H1 (cell line): ENCODE measurements at regions not wholly inside any gene's neighbourhood (a gene's known extent, or its start where the extent isn't known, plus 50 kb on each side); places are given as distances from the start of the nearest gene placed in this dataset.

Source experiments
- POLR2A ChIP-seq, 2 experiments: IDR thresholded peaks; 1 replicate in 1 of 2; 2 replicates in 1 of 2; pipeline ENCODE4 v1.6.1; 2011; ENCODE audit warnings: low read depth in 2 of 2, low read length in 2 of 2, mild to moderate bottlenecking in 2 of 2; ENCODE audit errors: control extremely low read depth in 1 of 2
- RXRA ChIP-seq: IDR thresholded peaks from 2 replicates; pipeline ENCODE4 v1.6.1; 2011; ENCODE audit warnings: low read depth, mild to moderate bottlenecking, low read length, moderate library complexity; ENCODE audit not compliant: insufficient read depth
- TF ChIP-seq, protein P1 (sequence below), 3 experiments: IDR thresholded peaks; 1 replicate in 2 of 3; 2 replicates in 1 of 3; pipeline versions ENCODE4 v1.5.1 to v1.6.1; 2011; ENCODE audit warnings: low read length in 3 of 3, mild to moderate bottlenecking in 3 of 3, inconsistent platforms in 2 of 3, low read depth in 1 of 3, moderate library complexity in 1 of 3; ENCODE audit not compliant: insufficient read depth in 1 of 3; ENCODE audit errors: control extremely low read depth in 1 of 3

DNA sequence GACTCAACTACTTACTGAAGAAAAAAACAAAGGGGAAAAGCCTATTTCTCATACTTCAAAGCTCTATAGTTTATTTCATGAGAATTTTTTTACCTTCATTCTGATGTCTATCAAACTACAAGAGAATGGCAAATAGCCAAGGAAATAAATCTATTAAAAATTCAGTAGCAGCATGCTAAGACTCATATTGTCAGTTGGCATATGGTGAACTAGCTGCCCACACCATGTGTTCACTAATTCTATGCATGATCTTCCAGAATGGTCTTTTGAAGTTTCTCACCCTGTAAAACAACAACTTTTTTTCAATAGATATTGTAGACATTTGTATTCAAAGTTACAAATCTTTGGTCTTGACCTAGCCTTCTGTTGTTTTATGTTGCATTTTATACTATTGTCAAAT lies 386.2 kb downstream of the RSL24D1 start:
- no peak for TF ChIP-seq RXRA
- no peak for TF ChIP-seq POLR2A (IDR thresholded peaks at IDR 0.05; ENCODE audit: control extremely low read depth in 1 of 2, low read depth in 2 of 2, low read length in 2 of 2)
- TF ChIP-seq, protein P1, sequence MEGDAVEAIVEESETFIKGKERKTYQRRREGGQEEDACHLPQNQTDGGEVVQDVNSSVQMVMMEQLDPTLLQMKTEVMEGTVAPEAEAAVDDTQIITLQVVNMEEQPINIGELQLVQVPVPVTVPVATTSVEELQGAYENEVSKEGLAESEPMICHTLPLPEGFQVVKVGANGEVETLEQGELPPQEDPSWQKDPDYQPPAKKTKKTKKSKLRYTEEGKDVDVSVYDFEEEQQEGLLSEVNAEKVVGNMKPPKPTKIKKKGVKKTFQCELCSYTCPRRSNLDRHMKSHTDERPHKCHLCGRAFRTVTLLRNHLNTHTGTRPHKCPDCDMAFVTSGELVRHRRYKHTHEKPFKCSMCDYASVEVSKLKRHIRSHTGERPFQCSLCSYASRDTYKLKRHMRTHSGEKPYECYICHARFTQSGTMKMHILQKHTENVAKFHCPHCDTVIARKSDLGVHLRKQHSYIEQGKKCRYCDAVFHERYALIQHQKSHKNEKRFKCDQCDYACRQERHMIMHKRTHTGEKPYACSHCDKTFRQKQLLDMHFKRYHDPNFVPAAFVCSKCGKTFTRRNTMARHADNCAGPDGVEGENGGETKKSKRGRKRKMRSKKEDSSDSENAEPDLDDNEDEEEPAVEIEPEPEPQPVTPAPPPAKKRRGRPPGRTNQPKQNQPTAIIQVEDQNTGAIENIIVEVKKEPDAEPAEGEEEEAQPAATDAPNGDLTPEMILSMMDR (IDR thresholded peaks at IDR 0.05; ENCODE audit: control extremely low read depth in 1 of 3, insufficient read depth in 1 of 3, low read depth in 1 of 3, low read length in 3 of 3) = no peak
